GM11168 (cell line): ENCODE measurements at regions not wholly inside any gene's neighbourhood (a gene's known extent, or its start where the extent isn't known, plus 50 kb on each side); places are given as distances from the start of the nearest gene placed in this dataset.
"Not testable (repeated sequence)": the region's sequence is repeated elsewhere in the genome, so short reads cannot be mapped to it uniquely, and the experiment has no call there.

Experiments used
- in situ Hi-C: fragments of 300-500 bp; cut with MboI; formaldehyde crosslinking; loops from one replicate; pipeline ENCODE4 v1.12.0; 2022; ENCODE audit warnings: low sequenced_read_pairs; ENCODE audit not compliant: unreplicated experiment

DNA sequence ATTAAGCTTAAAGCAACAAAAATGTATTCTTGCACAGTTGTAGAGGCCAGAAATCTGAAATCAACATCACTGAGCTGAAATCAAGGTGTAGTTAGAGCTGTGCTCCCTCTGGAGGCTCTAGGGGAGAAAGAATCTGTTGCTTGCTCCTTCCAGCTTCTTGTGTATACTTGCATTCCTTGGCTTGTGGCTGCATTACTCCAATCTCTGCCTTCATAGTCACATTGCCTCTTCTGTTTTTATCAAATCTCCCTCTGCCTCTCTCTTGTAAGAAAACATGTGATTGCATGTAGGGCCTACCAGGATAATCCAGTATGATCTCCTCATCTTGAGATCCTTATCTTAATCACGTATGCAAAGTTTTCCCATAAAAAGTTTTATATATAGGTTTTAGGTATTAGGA, 487.9 kb upstream of the SGO1 start:
- in situ Hi-C loops: no loop called here

DNA sequence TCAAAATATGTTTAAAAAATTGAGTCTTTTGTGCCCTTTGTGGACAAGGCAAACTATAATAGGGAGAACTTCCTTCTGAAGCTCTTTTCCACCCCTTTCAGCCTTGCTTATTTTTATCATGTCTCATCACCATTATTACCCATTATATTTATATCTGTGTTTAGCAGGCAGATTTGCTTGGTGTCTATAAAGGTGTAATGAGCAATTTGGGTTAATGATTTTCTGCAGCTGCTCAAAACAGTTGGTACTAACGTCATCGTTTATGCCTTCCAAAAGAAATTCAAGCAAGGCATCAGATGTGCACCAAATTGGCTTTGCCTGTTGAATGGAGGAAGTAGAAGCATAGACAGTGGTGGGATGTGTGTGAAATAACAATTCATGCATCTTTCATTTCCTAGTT, 483.7 kb upstream of the SGO1 start:
- in situ Hi-C loops: no loop called here

DNA sequence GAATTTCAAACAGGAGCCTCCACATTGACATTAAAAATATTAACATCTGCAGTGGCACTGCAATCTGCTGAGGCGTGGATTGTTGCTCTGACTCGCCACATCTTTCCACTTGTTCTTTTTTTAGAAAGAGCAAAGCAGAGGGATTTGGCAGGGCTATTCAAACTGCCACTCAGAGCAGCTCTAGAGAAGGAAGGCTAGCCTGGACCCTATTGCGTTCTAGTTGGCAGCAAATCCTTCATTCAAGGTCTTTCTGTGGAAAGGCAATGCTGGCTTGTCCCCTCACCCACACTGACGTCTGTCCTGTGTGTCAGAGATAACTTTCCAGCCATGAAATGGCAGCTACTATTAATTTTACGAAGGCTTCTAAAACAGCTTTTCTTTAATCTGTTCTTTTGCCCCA, 483.2 kb upstream of the SGO1 start:
- in situ Hi-C loops: no loop called here

DNA sequence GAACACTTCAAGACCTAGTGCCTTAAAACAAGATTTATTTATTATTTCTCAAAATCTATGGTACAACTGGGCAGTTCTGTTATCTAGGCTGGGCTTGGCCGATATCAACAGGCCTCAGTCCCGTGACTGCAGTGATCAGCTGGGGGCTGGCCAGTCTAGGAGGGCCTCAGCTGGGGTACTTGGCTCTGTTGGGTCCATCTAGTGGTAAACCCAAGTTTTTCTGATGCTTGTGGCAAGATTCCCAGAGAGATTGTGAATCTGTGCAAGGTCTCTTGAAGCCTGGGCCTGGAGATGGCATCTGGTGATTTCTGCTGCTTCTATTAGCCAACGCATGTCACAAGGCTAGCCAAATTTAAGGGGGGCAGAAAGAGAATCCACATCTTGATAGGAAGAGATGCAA, 482.4 kb upstream of the SGO1 start:
- in situ Hi-C loops: no loop called here

DNA sequence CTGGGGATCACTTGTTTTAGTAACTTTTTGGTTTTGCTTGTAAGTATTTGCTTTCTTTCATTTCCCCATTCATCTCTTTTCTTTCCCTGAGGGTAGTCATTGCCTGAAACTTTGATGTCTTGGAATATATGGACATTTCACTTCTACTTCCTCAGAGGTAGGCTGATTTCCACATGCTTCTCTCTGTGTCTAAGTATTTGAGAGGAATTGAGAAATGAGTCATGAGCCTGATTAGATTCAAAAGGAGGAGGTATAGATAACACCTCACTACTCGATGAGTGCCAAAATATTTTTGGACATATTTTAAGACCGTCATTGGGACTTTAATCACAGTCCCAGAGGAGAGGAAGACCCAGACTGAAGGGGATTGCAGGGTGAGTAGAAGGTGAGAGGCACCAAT, 480.1 kb upstream of the SGO1 start:
- in situ Hi-C loops: no loop called here

DNA sequence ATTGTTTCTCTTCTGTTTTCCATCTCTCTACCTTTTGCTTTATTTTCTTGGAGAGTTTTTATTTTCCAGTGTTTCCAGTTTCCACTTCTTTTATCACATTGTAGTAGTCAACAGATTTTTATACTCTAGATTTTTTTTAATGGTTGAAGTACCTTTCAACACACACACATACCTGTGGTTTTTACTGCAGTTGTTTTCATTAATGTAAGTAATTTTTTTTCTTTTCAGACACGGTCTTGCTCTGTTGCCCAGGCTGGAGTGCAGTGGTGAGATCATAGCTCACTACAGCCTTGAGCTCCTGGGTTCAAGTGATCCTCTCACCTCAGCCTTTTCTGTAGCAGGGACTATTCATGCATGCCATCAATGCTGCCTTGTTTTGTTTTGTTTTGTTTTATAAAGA, 472.5 kb upstream of the SGO1 start:
- in situ Hi-C loops: no loop called here

DNA sequence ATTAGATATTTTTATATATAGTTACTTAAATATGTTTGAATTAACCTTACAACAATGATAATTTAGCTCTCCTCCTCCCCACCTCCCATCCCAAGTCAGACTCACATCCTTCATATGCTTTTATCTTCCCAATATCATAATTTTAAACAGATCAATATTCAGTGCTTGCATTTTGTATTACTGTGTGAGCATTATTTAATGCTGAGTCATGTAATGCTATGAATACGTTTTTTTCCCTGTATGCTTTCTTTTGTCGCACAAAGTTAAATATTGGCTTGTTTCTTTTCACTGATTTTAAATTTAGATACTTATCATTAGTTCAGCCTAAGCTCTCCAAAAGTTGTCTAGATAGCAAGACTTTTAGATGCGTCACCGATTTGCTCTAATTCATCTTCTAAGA, 471.6 kb upstream of the SGO1 start:
- in situ Hi-C loops: no loop called here

DNA sequence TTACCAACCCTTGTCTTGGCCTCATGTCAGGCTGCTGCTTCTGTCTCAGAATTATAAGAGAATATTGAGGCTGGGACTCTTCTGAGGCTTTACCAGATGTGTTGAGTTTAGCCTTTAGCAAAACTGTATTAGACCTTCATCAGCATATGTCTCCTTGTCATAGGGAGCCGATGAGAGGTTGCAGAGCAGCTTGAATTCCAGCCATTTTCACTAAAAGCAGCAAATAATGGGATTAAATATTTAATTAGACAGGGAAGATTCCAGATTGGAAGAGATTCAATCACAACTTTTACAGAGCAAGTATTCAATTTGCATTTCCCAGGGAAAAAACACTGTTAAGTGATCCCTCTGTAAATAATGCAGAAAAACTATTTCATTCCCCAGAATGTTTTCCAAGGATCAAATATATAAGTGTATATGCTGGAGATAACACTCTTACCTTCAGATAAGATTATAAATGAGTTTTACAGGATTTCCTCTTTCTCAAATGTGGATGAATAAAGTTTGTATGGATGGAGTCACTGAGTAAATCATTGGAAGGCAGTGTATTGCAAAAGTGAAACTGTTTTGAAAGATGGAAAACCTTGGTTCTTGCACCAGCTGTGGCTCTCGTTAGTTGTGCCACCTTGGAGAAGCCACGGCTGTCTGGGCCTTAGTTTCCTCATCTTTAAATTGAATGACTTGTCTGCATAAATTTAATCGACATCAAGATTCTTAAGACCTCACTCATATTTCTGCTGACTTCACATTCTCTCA, 466.4 kb upstream of the SGO1 start:
- in situ Hi-C loops: no loop called here

DNA sequence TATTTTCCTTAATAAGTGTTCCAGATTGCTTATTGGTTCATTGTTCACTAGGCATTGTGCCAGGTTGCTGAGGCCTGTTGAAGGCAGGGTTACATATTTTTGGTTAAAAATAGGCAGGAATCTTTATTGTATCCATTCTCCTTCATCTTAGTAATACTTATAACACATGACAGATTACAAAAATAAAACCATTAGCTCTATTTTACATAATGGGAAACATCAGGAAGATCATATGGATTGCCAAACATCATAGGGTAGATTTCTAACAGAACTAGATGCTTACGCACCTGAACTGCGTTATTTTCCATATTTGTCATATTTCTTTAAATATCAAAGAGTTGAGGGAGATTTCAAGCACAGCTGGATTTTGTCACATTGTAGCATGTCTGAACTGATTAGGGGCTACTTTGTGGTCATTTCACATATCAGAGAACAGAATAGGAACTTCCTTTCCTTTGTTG, 462.9 kb upstream of the SGO1 start:
- in situ Hi-C loops: no loop called here

DNA sequence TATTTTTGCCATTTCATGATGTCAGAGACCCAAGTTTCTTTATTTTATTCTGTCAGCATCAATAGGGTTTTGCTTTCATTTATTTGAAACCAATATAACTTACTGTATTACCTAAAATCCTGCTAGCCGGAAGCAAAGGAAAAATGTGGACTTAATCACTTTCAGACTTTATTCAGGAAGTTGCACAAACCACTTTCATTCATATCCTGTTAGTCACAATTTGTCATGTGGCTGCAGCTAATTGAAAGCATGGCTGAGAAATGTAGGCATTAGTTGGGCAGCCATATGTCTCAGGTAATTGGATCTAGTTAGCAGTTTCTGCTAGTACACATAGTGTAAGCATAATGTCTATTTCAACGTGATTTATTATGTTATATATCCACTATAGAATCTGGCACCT, 462.3 kb upstream of the SGO1 start:
- in situ Hi-C loops: no loop called here

DNA sequence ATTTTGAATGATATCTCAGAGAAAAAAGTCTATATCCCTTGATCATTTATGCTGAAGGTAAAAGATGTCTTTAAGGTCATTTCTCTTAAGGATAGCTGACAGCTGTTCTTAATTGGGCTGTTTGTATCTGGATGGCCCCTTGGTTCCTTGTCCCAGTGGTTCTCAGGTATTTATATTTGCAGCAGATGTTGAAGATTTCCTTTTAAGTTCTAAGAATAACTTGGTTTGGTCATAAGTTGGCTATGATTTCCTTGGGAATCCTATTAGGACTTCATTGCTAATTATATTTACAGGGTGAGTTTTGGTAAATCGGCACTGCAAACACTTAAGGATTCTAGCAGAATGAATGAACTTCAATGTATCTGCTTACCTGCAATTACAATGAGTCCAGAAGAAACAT, 460.4 kb upstream of the SGO1 start:
- in situ Hi-C loops: no loop called here

DNA sequence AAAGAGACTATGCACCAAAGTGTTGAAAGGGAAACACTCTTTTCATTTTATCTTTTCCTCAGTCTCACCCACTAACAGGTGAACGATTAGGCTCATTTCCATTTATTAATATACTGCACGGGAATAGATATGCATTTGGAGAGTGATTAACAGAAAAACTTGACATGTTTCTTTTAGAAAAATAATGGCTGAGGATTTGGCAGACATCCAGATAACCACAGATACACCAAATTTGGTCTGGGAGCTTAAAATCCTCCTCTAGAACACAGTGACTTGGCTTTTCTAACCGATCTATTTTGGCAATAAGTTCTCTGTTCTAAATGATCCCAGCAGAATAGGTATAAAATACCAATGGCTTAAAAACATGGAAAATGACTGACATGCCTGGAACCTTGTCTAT, 459.3 kb upstream of the SGO1 start:
- in situ Hi-C loops: no loop called here

DNA sequence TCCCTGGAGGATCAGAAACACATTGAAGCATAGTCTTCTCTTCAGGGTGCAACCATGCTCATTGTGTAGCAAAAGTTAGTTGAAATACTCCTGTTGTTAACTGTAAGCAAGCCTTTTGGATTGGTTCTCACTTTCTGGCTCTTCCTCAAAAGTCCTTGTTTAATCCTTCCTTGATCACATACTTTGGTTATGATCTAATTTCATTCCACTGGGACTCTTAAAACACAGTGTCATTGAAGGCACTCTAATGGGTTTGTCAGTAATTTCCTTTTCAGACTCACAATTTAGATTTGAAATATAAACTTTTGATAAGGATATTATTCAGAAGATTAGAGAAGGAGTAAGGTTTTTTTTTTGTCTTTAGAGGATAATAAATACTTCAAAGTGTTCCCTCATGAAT, 451.7 kb upstream of the SGO1 start:
- in situ Hi-C loops: no loop called here

DNA sequence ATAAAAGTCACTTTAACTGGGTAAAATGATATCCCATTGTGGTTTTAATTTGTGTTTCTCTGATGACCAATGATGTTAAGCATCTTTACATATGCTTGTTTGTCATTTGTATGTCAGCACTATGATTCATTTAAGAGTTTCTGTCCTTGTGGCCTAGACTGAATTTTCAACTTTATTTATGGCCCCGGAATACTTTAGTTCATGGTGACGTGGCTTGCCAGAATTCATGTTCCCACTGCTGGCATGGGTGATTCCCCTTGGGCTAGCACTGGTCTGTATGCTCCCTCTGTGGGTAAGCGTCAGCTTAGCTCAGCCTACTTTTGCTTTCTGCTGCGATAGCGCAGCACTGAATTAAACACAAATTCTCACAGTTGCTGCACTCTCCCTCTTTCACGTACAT, 436.3 kb upstream of the SGO1 start:
- in situ Hi-C loops: no loop called here

DNA sequence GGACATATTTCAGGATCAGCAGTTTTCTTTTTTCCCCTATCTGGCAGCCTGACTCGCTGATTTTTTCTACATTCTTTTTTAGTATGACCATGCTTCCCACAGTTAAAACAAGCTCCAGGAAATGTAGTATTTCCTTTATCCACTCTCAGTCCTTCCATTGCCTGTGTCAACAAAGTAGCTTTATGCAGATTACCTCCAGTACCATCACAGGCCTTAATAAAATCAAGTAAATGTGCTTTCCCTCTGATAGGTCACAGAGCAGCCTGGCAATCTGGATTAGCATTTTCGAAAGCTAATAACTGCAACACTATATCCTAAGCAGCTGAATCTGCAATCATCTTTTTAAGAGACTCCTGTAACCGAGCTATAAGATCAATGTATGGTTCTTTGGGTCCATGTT, 432.6 kb upstream of the SGO1 start:
- in situ Hi-C loops: not testable (repeated sequence)

DNA sequence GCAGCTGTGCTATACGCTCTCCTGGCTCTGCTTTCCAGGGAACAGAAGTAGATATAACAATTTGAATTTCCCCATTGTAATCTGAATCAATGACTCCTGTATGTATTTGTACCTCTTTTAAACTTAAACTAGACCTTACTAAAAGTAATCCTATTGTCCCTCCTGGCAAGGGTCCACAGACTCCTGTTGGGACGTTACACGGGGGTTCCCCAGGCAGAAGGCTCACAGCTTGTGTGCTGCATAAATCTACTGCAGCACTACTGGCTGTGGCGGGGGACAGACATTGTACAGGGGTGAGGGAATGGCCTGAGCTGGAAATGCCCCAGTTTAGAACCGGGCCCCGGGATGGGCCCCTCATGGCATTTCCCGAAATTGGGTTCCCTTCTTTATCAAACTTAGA, 432.2 kb upstream of the SGO1 start:
- in situ Hi-C loops: not testable (repeated sequence)

DNA sequence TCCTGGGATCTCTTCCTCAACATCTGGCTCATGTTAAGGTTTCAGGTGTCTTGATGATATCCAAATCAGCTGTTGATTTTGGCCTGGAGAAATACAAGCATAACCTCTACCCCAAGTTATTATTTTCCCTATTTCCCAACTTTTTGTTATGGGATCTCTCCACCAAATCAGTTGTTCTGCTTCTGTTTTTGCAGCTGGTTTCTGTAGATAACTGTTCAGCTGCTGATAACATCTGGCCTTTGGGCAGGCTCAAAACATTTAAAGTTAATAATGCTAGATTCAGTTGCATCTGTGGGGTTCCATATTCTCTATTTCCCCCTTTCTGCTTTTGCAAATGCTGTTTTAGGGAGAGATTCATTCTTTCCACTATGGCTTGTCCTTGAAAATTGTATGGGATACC, 430.0 kb upstream of the SGO1 start:
- in situ Hi-C loops: not testable (repeated sequence)

DNA sequence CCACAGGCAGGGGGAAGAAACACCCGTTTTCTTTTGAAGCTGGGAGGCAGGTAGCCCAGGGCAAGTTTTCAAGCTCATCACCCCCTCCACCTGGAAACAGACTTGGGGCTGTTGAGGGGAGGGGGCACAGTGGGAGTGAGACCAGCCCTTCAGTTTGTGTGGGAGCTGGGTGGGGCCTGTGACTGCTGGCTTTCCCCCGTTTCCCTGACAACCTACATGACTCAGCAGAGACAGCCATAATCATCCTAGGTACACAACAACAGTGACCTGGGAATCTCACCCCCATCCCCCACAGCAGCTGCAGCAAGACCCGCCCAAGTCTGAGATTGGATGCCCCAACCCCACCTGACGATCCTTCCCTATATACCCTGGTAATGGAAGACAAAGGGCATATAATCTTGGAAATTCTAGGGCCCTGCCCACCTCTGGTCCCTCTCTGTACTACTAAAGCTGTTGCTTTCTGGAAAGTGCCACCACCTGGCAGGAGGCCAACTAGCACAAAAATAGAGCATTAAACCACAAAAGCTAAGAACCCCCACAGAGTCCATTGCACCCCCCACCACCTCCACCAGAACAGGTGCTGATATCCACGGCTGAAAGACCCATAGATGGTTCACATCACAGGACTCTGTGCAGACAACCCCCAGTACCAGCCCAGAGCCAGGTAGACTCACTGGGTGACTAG, 422.2 kb upstream of the SGO1 start:
- in situ Hi-C loops: no loop called here

DNA sequence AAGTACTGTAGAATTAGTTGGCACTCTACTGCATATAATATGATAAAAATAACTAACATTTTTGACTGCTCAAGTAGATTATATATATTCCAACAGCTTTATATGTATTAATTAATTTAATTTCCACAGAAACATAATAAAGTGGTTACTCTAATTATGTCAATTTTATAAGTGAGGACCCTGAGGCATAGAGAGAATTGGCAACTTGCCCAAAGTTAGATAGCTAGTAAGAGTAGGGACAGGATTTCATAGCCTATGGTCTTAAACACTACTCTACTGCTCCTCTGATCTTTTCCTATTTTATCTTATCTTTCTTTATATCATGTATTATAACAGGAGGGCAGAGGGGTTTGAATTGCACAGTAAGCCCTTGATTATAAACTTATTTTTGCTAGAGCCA, 418.7 kb upstream of the SGO1 start:
- in situ Hi-C loops: no loop called here

DNA sequence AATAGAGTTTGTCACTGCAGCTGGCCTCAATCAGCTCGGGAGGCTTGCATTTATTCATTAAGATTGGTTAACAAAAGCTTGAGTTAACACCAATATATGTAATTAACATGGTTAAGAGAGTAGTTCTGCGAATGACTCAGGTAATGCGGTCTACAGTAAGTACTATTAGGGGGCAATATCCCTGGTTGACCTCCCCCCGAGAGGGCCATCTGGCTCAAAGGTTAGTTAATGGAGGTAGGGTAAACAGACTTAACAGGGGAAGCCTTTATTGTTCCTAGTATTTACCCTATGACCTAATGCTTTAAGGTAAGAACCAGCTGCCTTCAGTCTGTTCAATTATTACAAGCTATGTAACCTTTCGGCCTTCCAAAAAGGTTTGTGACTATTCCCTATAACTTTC, 403.3 kb upstream of the SGO1 start:
- in situ Hi-C loops: no loop called here

DNA sequence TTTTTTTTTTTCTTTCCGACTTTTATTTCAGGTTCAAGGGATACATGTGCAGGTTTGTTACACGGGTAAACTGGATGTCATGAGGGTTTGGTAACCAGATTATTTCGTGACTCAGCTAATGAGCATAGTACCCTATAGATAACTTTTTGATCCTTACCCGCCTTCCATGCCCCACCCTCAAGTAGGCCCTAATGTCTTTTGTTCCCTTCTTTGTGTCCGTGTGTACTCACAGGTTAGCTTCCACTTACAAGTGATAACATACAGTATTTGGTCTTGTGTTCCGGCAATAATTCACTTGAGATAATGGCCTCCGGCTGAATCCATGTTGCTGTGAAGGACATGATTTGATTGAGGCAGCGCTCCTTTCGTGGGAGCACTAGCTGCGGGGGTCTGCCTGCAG, 402.8 kb upstream of the SGO1 start:
- in situ Hi-C loops: no loop called here

DNA sequence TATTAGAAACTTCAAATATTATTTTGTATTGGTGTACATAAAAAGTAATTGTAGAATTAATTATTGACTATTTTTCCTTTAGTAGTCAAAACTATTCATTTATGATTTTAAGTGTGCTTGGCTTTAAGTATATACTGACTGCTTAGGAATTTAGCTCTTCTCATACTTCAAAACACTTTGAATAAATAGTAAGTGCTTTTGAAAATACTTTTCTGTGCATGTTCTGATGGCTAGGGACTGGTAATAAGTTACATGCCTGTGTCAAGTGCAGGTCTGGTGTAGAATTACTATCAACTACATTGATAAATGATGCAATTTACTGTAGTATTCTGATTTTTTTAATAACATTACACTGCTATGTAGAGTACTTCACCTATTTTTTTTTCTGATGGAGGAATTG, 397.6 kb upstream of the SGO1 start:
- in situ Hi-C loops: no loop called here
